Panc1 (cell line): ENCODE measurements at regions not wholly inside any gene's neighbourhood (a gene's known extent, or its start where the extent isn't known, plus 50 kb on each side); places are given as distances from the start of the nearest gene placed in this dataset.

Experiments
- ATAC-seq: fragments of 200-7000 bp; cut with Tn5 transposase; 2 replicates; pipeline ENCODE4 v1.9.1; 2020; ENCODE audit warnings: mild to moderate bottlenecking, moderate library complexity
- BruUV-seq: library from RNA; stranded (reverse); fragments of 400-500 nt; replicated peaks from 2 replicates; lab custom pipeline; 2021; lab: Mats Ljungman, UMichigan
- CTCF ChIA-PET: fragments of 300-600 bp; sonication (Branson Sonifier 250); formaldehyde crosslinking; loops from one replicate; lab custom pipeline; 2022; ENCODE audit warnings: antibody characterized with exemption; lab: Charles Lee
- POLR2A ChIA-PET: fragments of 300-600 bp; sonication (Branson Sonifier 250); formaldehyde crosslinking; loops from one replicate; lab custom pipeline; 2022; ENCODE audit warnings: antibody characterized with exemption; lab: Charles Lee
- DNase-seq: peaks from one replicate; pipeline ENCODE4 v3.0.0-alpha.2; 2010; ENCODE audit warnings: low read depth, low spot score
- H3K27ac ChIP-seq: 2 replicates; pipeline ENCODE4 v1.5.1; 2011; ENCODE audit warnings: mild to moderate bottlenecking, low read length, inconsistent platforms
- H3K27me3 ChIP-seq: fragments of 200-500 bp; sonication (Bioruptor generic); 2 replicates; pipeline ENCODE4 v1.6.0; 2014; ENCODE audit warnings: low read length, inconsistent platforms; ENCODE audit not compliant: control insufficient read depth, insufficient read depth
- H3K36me3 ChIP-seq: fragments of 200-500 bp; sonication (Bioruptor generic); 2 replicates; pipeline ENCODE4 v1.5.1; 2014; ENCODE audit warnings: inconsistent platforms, mild to moderate bottlenecking, low read length, moderate library complexity; ENCODE audit not compliant: control insufficient read depth, insufficient read depth
- H3K4me1 ChIP-seq: 2 replicates; pipeline ENCODE4 v1.5.1; 2011; ENCODE audit warnings: inconsistent platforms, mild to moderate bottlenecking, low read length, moderate library complexity; ENCODE audit not compliant: control insufficient read depth, insufficient read depth
- H3K4me3 ChIP-seq, 2 experiments: 2 replicates each; pipeline ENCODE4 v1.5.1; 2011 to 2012; ENCODE audit warnings: low read depth in 2 of 2, low read length in 2 of 2, mild to moderate bottlenecking in 2 of 2, inconsistent platforms in 1 of 2, moderate library complexity in 1 of 2
- H3K9me3 ChIP-seq: fragments of 200-500 bp; sonication (Bioruptor generic); 2 replicates; pipeline ENCODE4 v1.5.1; 2014; ENCODE audit warnings: low read depth, mild to moderate bottlenecking, inconsistent platforms, low read length, moderate library complexity; ENCODE audit not compliant: control insufficient read depth, insufficient read depth
- CTCF ChIP-seq: fragments of 450-650 bp; IDR thresholded peaks from 2 replicates; pipeline ENCODE4 v1.5.1; 2017; ENCODE audit warnings: mild to moderate bottlenecking
- POLR2AphosphoS5 ChIP-seq: IDR thresholded peaks from 2 replicates; pipeline ENCODE4 v1.6.1; 2012; ENCODE audit warnings: mild to moderate bottlenecking, low read depth, low read length, moderate library complexity
- REST ChIP-seq, 2 experiments: IDR thresholded peaks; 2 replicates each; pipeline ENCODE4 v1.6.1; 2011 to 2012; ENCODE audit warnings: low read depth in 2 of 2, control low read depth in 1 of 2, low read length in 1 of 2, mild to moderate bottlenecking in 1 of 2, moderate library complexity in 1 of 2; ENCODE audit not compliant: insufficient read depth in 1 of 2
- SIN3A ChIP-seq: IDR thresholded peaks from 2 replicates; pipeline ENCODE4 v1.6.1; 2012; ENCODE audit warnings: low read depth, mild to moderate bottlenecking, low read length, moderate library complexity, borderline replicate concordance; ENCODE audit not compliant: insufficient read depth
- TCF7L2 ChIP-seq: IDR thresholded peaks from 2 replicates; pipeline ENCODE4 v1.6.1; 2011; ENCODE audit warnings: mild to moderate bottlenecking, low read depth, low read length, inconsistent platforms
- in situ Hi-C: cut with HindIII; loops from 2 replicates; pipeline ENCODE4 v1.10.0; 2016; ENCODE audit warnings: low sequenced_read_pairs, low pct_unique_long_range_greater_than_20kb
- intact Hi-C: fragments of 100-400 bp; cut with micrococcal nuclease; formaldehyde crosslinking; loops from one replicate; pipeline ENCODE4 v1.10.0; 2022; ENCODE audit not compliant: unreplicated experiment

- ChIA-PET POLR2A (no interaction called here), CTCF (no interaction called here)
- H3K4me3 ChIP-seq, result no peak overlapping the region
- intact Hi-C loops, result no loop called here
- H3K4me1 ChIP-seq, result no peaks in the 10 kb centered on the region
- no peak overlapping the region for H3K27ac ChIP-seq
- H3K9me3 ChIP-seq, result no peaks in the 10 kb centered on the region
- in situ Hi-C loops, result no loop called here
- ATAC-seq (no peak), DNase-seq (no peak)
- TF ChIP-seq POLR2AphosphoS5 (no peak), CTCF (no peak), SIN3A (no peak), TCF7L2 (no peak), REST (IDR thresholded peaks at IDR 0.05; ENCODE audit: insufficient read depth in 1 of 2, low read depth in 2 of 2, low read length in 1 of 2) (no peak)
- no peaks in the 10 kb centered on the region for H3K36me3 ChIP-seq
- H3K27me3 ChIP-seq, result peaks cover 24% of the 10 kb centered on the region
- BruUV-seq, result no TSS peak
Measured at GRCh38 chr7:35463176-35463700, 209.3 kb upstream of the TBX20 start.

- in situ Hi-C loops (no loop called here), intact Hi-C loops (no loop called here)
- TF ChIP-seq REST (IDR thresholded peaks at IDR 0.05; ENCODE audit: insufficient read depth in 1 of 2, low read depth in 2 of 2, low read length in 1 of 2) (no peak), POLR2AphosphoS5 (no peak), TCF7L2 (no peak), CTCF (no peak)
- ATAC-seq (no peak), DNase-seq (no peak)
- no TSS peak for BruUV-seq
- CTCF ChIA-PET, result interaction anchor here (0.7 kb wide), 1 partner anchor 30 kb away, joined by 3 read pairs; no protein-coding TSS in a partner anchor
- POLR2A ChIA-PET, result no interaction called here
- Histone ChIP-seq H3K27ac (no peak overlapping the region), H3K4me3 (no peak overlapping the region), H3K9me3 (no peaks in the 10 kb centered on the region), H3K27me3 (peaks cover 4% of the 10 kb centered on the region), H3K4me1 (no peaks in the 10 kb centered on the region), H3K36me3 (no peaks in the 10 kb centered on the region)
Measured at GRCh38 chr7:35454575-35455385, 200.9 kb upstream of the TBX20 start.
